H9 (cell line): ENCODE measurements at regions not wholly inside any gene's neighbourhood (a gene's known extent, or its start where the extent isn't known, plus 50 kb on each side); places are given as distances from the start of the nearest gene placed in this dataset.

Experiments used
- DNase-seq: peaks from one replicate; pipeline ENCODE4 v3.0.0-alpha.2; 2017
- H2AFZ ChIP-seq: one replicate; pipeline ENCODE4 v1.6.1; 2013; ENCODE audit warnings: mild to moderate bottlenecking, low read length, control low read depth, moderate library complexity
- H2AK5ac ChIP-seq: 2 replicates; pipeline ENCODE4 v1.6.1; 2013; ENCODE audit warnings: low read length, control low read depth, mixed read lengths; ENCODE audit not compliant: insufficient read length
- H2BK120ac ChIP-seq: one replicate; pipeline ENCODE4 v1.6.1; 2013; ENCODE audit warnings: low read depth, mild to moderate bottlenecking, low read length, control low read depth, inconsistent platforms; ENCODE audit not compliant: poor library complexity, severe bottlenecking
- H2BK12ac ChIP-seq: 2 replicates; pipeline ENCODE4 v1.6.1; 2013; ENCODE audit warnings: low read length, control low read depth, mixed read lengths, low read depth; ENCODE audit not compliant: insufficient read length
- H2BK15ac ChIP-seq: 2 replicates; pipeline ENCODE4 v1.6.1; 2013; ENCODE audit warnings: low read depth, low read length, control low read depth
- H2BK20ac ChIP-seq: one replicate; pipeline ENCODE4 v1.6.1; 2013; ENCODE audit warnings: low read depth, mild to moderate bottlenecking, low read length, control low read depth, inconsistent platforms; ENCODE audit not compliant: poor library complexity, severe bottlenecking
- H2BK5ac ChIP-seq: 2 replicates; pipeline ENCODE4 v1.6.1; 2013; ENCODE audit warnings: low read length, control low read depth, mixed read lengths; ENCODE audit not compliant: insufficient read length
- H3K14ac ChIP-seq: 2 replicates; pipeline ENCODE4 v1.6.1; 2013; ENCODE audit warnings: low read length, control low read depth; ENCODE audit not compliant: insufficient read depth
- H3K18ac ChIP-seq: 2 replicates; pipeline ENCODE4 v1.6.1; 2013; ENCODE audit warnings: low read depth, mild to moderate bottlenecking, mixed read lengths, low read length, control low read depth; ENCODE audit not compliant: insufficient read length
- H3K23ac ChIP-seq: 2 replicates; pipeline ENCODE4 v1.6.1; 2013; ENCODE audit warnings: low read length, control low read depth, mixed read lengths, low read depth; ENCODE audit not compliant: insufficient read length
- H3K23me2 ChIP-seq: 2 replicates; pipeline ENCODE4 v1.6.1; 2013; ENCODE audit warnings: low read depth, mild to moderate bottlenecking, mixed read lengths, low read length, control low read depth; ENCODE audit not compliant: insufficient read length, poor library complexity, severe bottlenecking
- H3K27ac ChIP-seq: 2 replicates; pipeline ENCODE4 v1.5.1; 2013; ENCODE audit warnings: low read length, control low read depth, mixed read lengths, low read depth; ENCODE audit not compliant: insufficient read length
- H3K27me3 ChIP-seq: 2 replicates; pipeline ENCODE4 v1.6.1; 2013; ENCODE audit warnings: low read length, control low read depth, inconsistent platforms; ENCODE audit not compliant: insufficient read depth
- H3K4ac ChIP-seq: 2 replicates; pipeline ENCODE4 v1.6.1; 2013; ENCODE audit warnings: low read depth, mild to moderate bottlenecking, control low read depth, inconsistent platforms, low read length, moderate library complexity
- H3K4me1 ChIP-seq: 2 replicates; pipeline ENCODE4 v1.6.1; 2013; ENCODE audit warnings: low read length, control low read depth, inconsistent platforms; ENCODE audit not compliant: insufficient read depth
- H3K4me2 ChIP-seq: 2 replicates; pipeline ENCODE4 v1.6.1; 2013; ENCODE audit warnings: low read length, control low read depth, mixed read lengths; ENCODE audit not compliant: insufficient read length, insufficient read depth
- H3K56ac ChIP-seq: 2 replicates; pipeline ENCODE4 v1.6.1; 2013; ENCODE audit warnings: low read depth, mild to moderate bottlenecking, mixed read lengths, low read length, control low read depth; ENCODE audit not compliant: insufficient read length
- H3K79me1 ChIP-seq: 2 replicates; pipeline ENCODE4 v1.6.1; 2013; ENCODE audit warnings: low read depth, mild to moderate bottlenecking, moderate library complexity, low read length, control low read depth, inconsistent platforms; ENCODE audit not compliant: insufficient read depth, poor library complexity, severe bottlenecking
- H3K79me2 ChIP-seq: 2 replicates; pipeline ENCODE4 v1.6.1; 2013; ENCODE audit warnings: low read length, control low read depth, inconsistent platforms; ENCODE audit not compliant: insufficient read depth
- H3K9ac ChIP-seq: 2 replicates; pipeline ENCODE4 v1.6.1; 2013; ENCODE audit warnings: low read length, control low read depth, mixed read lengths; ENCODE audit not compliant: insufficient read length; ENCODE audit errors: extremely low read depth
- H3K9me3 ChIP-seq: one replicate; pipeline ENCODE4 v1.6.1; 2013; ENCODE audit warnings: low read depth, low read length, inconsistent platforms; ENCODE audit not compliant: control insufficient read depth
- H3T11ph ChIP-seq: one replicate; pipeline ENCODE4 v1.6.1; 2013; ENCODE audit warnings: mild to moderate bottlenecking, low read length, control low read depth, inconsistent platforms
- H4K20me1 ChIP-seq: one replicate; pipeline ENCODE4 v1.6.1; 2013; ENCODE audit not compliant: control insufficient read depth, insufficient read length, insufficient read depth
- H4K5ac ChIP-seq: 2 replicates; pipeline ENCODE4 v1.6.1; 2013; ENCODE audit warnings: low read depth, mild to moderate bottlenecking, mixed read lengths, low read length, control low read depth; ENCODE audit not compliant: insufficient read length
- H4K8ac ChIP-seq: replicated peaks from 2 replicates; pipeline ENCODE4 v1.6.1; 2013; ENCODE audit warnings: low read length, control low read depth, mixed read lengths, low read depth; ENCODE audit not compliant: insufficient read length
- H4K91ac ChIP-seq: 2 replicates; pipeline ENCODE4 v1.6.1; 2013; ENCODE audit warnings: low read depth, mild to moderate bottlenecking, moderate library complexity, mixed read lengths, low read length, control low read depth; ENCODE audit not compliant: insufficient read length
- H3K27ac Mint-ChIP-seq, 3 experiments: 2 replicates in 2 of 3; 3 replicates in 1 of 3; pipeline ENCODE4 v1.8.0; 2020 to 2021; ENCODE audit warnings: mixed read lengths in 3 of 3, mild to moderate bottlenecking in 1 of 3, moderate library complexity in 1 of 3
- H3K27me3 Mint-ChIP-seq: 2 replicates; pipeline ENCODE4 v1.8.0; 2021; ENCODE audit warnings: low read depth, mild to moderate bottlenecking, moderate library complexity, mixed read lengths
- H3K36me3 Mint-ChIP-seq, 3 experiments: 2 replicates in 2 of 3; 3 replicates in 1 of 3; pipeline ENCODE4 v1.8.0; 2020 to 2021; ENCODE audit warnings: low read depth in 3 of 3, mixed read lengths in 3 of 3; ENCODE audit not compliant: insufficient read depth in 1 of 3
- H3K4me1 Mint-ChIP-seq, 2 experiments: 2 replicates each; pipeline ENCODE4 v1.8.0; 2020; ENCODE audit warnings: mixed read lengths in 2 of 2
- H3K4me3 Mint-ChIP-seq, 2 experiments: 2 replicates in 1 of 2; 3 replicates in 1 of 2; pipeline ENCODE4 v1.8.0; 2020 to 2021; ENCODE audit warnings: mild to moderate bottlenecking in 2 of 2, mixed read lengths in 2 of 2, moderate library complexity in 1 of 2
- H3K9me3 Mint-ChIP-seq, 2 experiments: 2 replicates in 1 of 2; 3 replicates in 1 of 2; pipeline ENCODE4 v1.8.0; 2020; ENCODE audit warnings: mild to moderate bottlenecking in 2 of 2, mixed read lengths in 2 of 2, moderate library complexity in 1 of 2
- WGBS: extraction: QIAGEN DNeasy Blood & Tissue Kit; methylation state at CpG from one replicate; pipeline ENCODE4 v1.1.7; 2013; ENCODE audit warnings: missing lambda C conversion rate, low lambda C conversion rate, mixed read lengths; ENCODE audit not compliant: insufficient read length; ENCODE audit errors: extremely low coverage; 5-methylcytosine and 5-hydroxymethylcytosine counted together
- TF ChIP-seq, protein P1 (sequence below): fragments of 200-600 bp; sonication (generic); conservative IDR thresholded peaks from 3 replicates; pipeline ENCODE4 v1.8.0; 2021; ENCODE audit warnings: antibody characterized with exemption, mild to moderate bottlenecking

GRCh38 chr18:2027016-2027415 lies 544.3 kb downstream of the METTL4 start:
- Histone ChIP-seq H3K18ac (no peak overlapping the region), H3K79me2 (no peaks in the 10 kb centered on the region), H4K91ac (no peak overlapping the region), H2AK5ac (no peak overlapping the region), H2BK120ac (no peak overlapping the region), H2BK20ac (no peak overlapping the region), H2BK12ac (no peak overlapping the region), H3K23me2 (no peaks in the 10 kb centered on the region), H3K14ac (no peak overlapping the region), H3K9ac (no peak overlapping the region), H2BK15ac (no peak overlapping the region), H3K9me3 (no peaks in the 10 kb centered on the region), H3K27me3 (no peaks in the 10 kb centered on the region), H3K4ac (no peak overlapping the region), H3T11ph (no peak overlapping the region), H4K20me1 (no peaks in the 10 kb centered on the region), H3K27ac (no peak overlapping the region), H2AFZ (no peak overlapping the region), H3K23ac (no peak overlapping the region), H4K5ac (no peak overlapping the region), H3K4me1 (no peaks in the 10 kb centered on the region; the same call in 1 of the 2 replicates), H3K56ac (no peak overlapping the region), H3K4me2 (no peak overlapping the region), H2BK5ac (no peak overlapping the region), H4K8ac (no peak overlapping the region), H3K79me1 (no peaks in the 10 kb centered on the region)
- Mint-ChIP-seq H3K4me1 (peaks cover 15 to 24% of the 10 kb centered on the region in 2 experiments), H3K27me3 (no peaks in the 10 kb centered on the region), H3K27ac (no peak overlapping the region), H3K36me3 (no peaks in the 10 kb centered on the region), H3K9me3 (no peaks in the 10 kb centered on the region), H3K4me3 (no peak overlapping the region)
- WGBS, result no CpG with 5 or more reads among the region's 2 CpGs
- TF ChIP-seq, protein P1, sequence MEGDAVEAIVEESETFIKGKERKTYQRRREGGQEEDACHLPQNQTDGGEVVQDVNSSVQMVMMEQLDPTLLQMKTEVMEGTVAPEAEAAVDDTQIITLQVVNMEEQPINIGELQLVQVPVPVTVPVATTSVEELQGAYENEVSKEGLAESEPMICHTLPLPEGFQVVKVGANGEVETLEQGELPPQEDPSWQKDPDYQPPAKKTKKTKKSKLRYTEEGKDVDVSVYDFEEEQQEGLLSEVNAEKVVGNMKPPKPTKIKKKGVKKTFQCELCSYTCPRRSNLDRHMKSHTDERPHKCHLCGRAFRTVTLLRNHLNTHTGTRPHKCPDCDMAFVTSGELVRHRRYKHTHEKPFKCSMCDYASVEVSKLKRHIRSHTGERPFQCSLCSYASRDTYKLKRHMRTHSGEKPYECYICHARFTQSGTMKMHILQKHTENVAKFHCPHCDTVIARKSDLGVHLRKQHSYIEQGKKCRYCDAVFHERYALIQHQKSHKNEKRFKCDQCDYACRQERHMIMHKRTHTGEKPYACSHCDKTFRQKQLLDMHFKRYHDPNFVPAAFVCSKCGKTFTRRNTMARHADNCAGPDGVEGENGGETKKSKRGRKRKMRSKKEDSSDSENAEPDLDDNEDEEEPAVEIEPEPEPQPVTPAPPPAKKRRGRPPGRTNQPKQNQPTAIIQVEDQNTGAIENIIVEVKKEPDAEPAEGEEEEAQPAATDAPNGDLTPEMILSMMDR, result no peak
- no peak for DNase-seq
